H9 (cell line): ENCODE measurements at regions not wholly inside any gene's neighbourhood (a gene's known extent, or its start where the extent isn't known, plus 50 kb on each side); places are given as distances from the start of the nearest gene placed in this dataset.

Experiments used
- DNase-seq: peaks from one replicate; pipeline ENCODE4 v3.0.0-alpha.2; 2017
- H2AFZ ChIP-seq: one replicate; pipeline ENCODE4 v1.6.1; 2013; ENCODE audit warnings: mild to moderate bottlenecking, low read length, control low read depth, moderate library complexity
- H2AK5ac ChIP-seq: 2 replicates; pipeline ENCODE4 v1.6.1; 2013; ENCODE audit warnings: low read length, control low read depth, mixed read lengths; ENCODE audit not compliant: insufficient read length
- H2BK120ac ChIP-seq: one replicate; pipeline ENCODE4 v1.6.1; 2013; ENCODE audit warnings: low read depth, mild to moderate bottlenecking, low read length, control low read depth, inconsistent platforms; ENCODE audit not compliant: poor library complexity, severe bottlenecking
- H2BK12ac ChIP-seq: 2 replicates; pipeline ENCODE4 v1.6.1; 2013; ENCODE audit warnings: low read length, control low read depth, mixed read lengths, low read depth; ENCODE audit not compliant: insufficient read length
- H2BK15ac ChIP-seq: 2 replicates; pipeline ENCODE4 v1.6.1; 2013; ENCODE audit warnings: low read depth, low read length, control low read depth
- H2BK20ac ChIP-seq: one replicate; pipeline ENCODE4 v1.6.1; 2013; ENCODE audit warnings: low read depth, mild to moderate bottlenecking, low read length, control low read depth, inconsistent platforms; ENCODE audit not compliant: poor library complexity, severe bottlenecking
- H2BK5ac ChIP-seq: 2 replicates; pipeline ENCODE4 v1.6.1; 2013; ENCODE audit warnings: low read length, control low read depth, mixed read lengths; ENCODE audit not compliant: insufficient read length
- H3K14ac ChIP-seq: 2 replicates; pipeline ENCODE4 v1.6.1; 2013; ENCODE audit warnings: low read length, control low read depth; ENCODE audit not compliant: insufficient read depth
- H3K18ac ChIP-seq: 2 replicates; pipeline ENCODE4 v1.6.1; 2013; ENCODE audit warnings: low read depth, mild to moderate bottlenecking, mixed read lengths, low read length, control low read depth; ENCODE audit not compliant: insufficient read length
- H3K23ac ChIP-seq: 2 replicates; pipeline ENCODE4 v1.6.1; 2013; ENCODE audit warnings: low read length, control low read depth, mixed read lengths, low read depth; ENCODE audit not compliant: insufficient read length
- H3K23me2 ChIP-seq: 2 replicates; pipeline ENCODE4 v1.6.1; 2013; ENCODE audit warnings: low read depth, mild to moderate bottlenecking, mixed read lengths, low read length, control low read depth; ENCODE audit not compliant: insufficient read length, poor library complexity, severe bottlenecking
- H3K27ac ChIP-seq: 2 replicates; pipeline ENCODE4 v1.5.1; 2013; ENCODE audit warnings: low read length, control low read depth, mixed read lengths, low read depth; ENCODE audit not compliant: insufficient read length
- H3K27me3 ChIP-seq: 2 replicates; pipeline ENCODE4 v1.6.1; 2013; ENCODE audit warnings: low read length, control low read depth, inconsistent platforms; ENCODE audit not compliant: insufficient read depth
- H3K4ac ChIP-seq: 2 replicates; pipeline ENCODE4 v1.6.1; 2013; ENCODE audit warnings: low read depth, mild to moderate bottlenecking, control low read depth, inconsistent platforms, low read length, moderate library complexity
- H3K4me1 ChIP-seq: 2 replicates; pipeline ENCODE4 v1.6.1; 2013; ENCODE audit warnings: low read length, control low read depth, inconsistent platforms; ENCODE audit not compliant: insufficient read depth
- H3K4me2 ChIP-seq: 2 replicates; pipeline ENCODE4 v1.6.1; 2013; ENCODE audit warnings: low read length, control low read depth, mixed read lengths; ENCODE audit not compliant: insufficient read length, insufficient read depth
- H3K56ac ChIP-seq: 2 replicates; pipeline ENCODE4 v1.6.1; 2013; ENCODE audit warnings: low read depth, mild to moderate bottlenecking, mixed read lengths, low read length, control low read depth; ENCODE audit not compliant: insufficient read length
- H3K79me1 ChIP-seq: 2 replicates; pipeline ENCODE4 v1.6.1; 2013; ENCODE audit warnings: low read depth, mild to moderate bottlenecking, moderate library complexity, low read length, control low read depth, inconsistent platforms; ENCODE audit not compliant: insufficient read depth, poor library complexity, severe bottlenecking
- H3K79me2 ChIP-seq: 2 replicates; pipeline ENCODE4 v1.6.1; 2013; ENCODE audit warnings: low read length, control low read depth, inconsistent platforms; ENCODE audit not compliant: insufficient read depth
- H3K9ac ChIP-seq: 2 replicates; pipeline ENCODE4 v1.6.1; 2013; ENCODE audit warnings: low read length, control low read depth, mixed read lengths; ENCODE audit not compliant: insufficient read length; ENCODE audit errors: extremely low read depth
- H3K9me3 ChIP-seq: one replicate; pipeline ENCODE4 v1.6.1; 2013; ENCODE audit warnings: low read depth, low read length, inconsistent platforms; ENCODE audit not compliant: control insufficient read depth
- H3T11ph ChIP-seq: one replicate; pipeline ENCODE4 v1.6.1; 2013; ENCODE audit warnings: mild to moderate bottlenecking, low read length, control low read depth, inconsistent platforms
- H4K20me1 ChIP-seq: one replicate; pipeline ENCODE4 v1.6.1; 2013; ENCODE audit not compliant: control insufficient read depth, insufficient read length, insufficient read depth
- H4K5ac ChIP-seq: 2 replicates; pipeline ENCODE4 v1.6.1; 2013; ENCODE audit warnings: low read depth, mild to moderate bottlenecking, mixed read lengths, low read length, control low read depth; ENCODE audit not compliant: insufficient read length
- H4K8ac ChIP-seq: replicated peaks from 2 replicates; pipeline ENCODE4 v1.6.1; 2013; ENCODE audit warnings: low read length, control low read depth, mixed read lengths, low read depth; ENCODE audit not compliant: insufficient read length
- H4K91ac ChIP-seq: 2 replicates; pipeline ENCODE4 v1.6.1; 2013; ENCODE audit warnings: low read depth, mild to moderate bottlenecking, moderate library complexity, mixed read lengths, low read length, control low read depth; ENCODE audit not compliant: insufficient read length
- H3K27ac Mint-ChIP-seq, 3 experiments: 2 replicates in 2 of 3; 3 replicates in 1 of 3; pipeline ENCODE4 v1.8.0; 2020 to 2021; ENCODE audit warnings: mixed read lengths in 3 of 3, mild to moderate bottlenecking in 1 of 3, moderate library complexity in 1 of 3
- H3K27me3 Mint-ChIP-seq: 2 replicates; pipeline ENCODE4 v1.8.0; 2021; ENCODE audit warnings: low read depth, mild to moderate bottlenecking, moderate library complexity, mixed read lengths
- H3K36me3 Mint-ChIP-seq, 3 experiments: 2 replicates in 2 of 3; 3 replicates in 1 of 3; pipeline ENCODE4 v1.8.0; 2020 to 2021; ENCODE audit warnings: low read depth in 3 of 3, mixed read lengths in 3 of 3; ENCODE audit not compliant: insufficient read depth in 1 of 3
- H3K4me1 Mint-ChIP-seq, 2 experiments: 2 replicates each; pipeline ENCODE4 v1.8.0; 2020; ENCODE audit warnings: mixed read lengths in 2 of 2
- H3K4me3 Mint-ChIP-seq, 2 experiments: 2 replicates in 1 of 2; 3 replicates in 1 of 2; pipeline ENCODE4 v1.8.0; 2020 to 2021; ENCODE audit warnings: mild to moderate bottlenecking in 2 of 2, mixed read lengths in 2 of 2, moderate library complexity in 1 of 2
- H3K9me3 Mint-ChIP-seq, 2 experiments: 2 replicates in 1 of 2; 3 replicates in 1 of 2; pipeline ENCODE4 v1.8.0; 2020; ENCODE audit warnings: mild to moderate bottlenecking in 2 of 2, mixed read lengths in 2 of 2, moderate library complexity in 1 of 2
- CTCF ChIP-seq: fragments of 200-600 bp; sonication (generic); conservative IDR thresholded peaks from 3 replicates; pipeline ENCODE4 v1.8.0; 2021; ENCODE audit warnings: antibody characterized with exemption, mild to moderate bottlenecking
- WGBS: extraction: QIAGEN DNeasy Blood & Tissue Kit; methylation state at CpG from one replicate; pipeline ENCODE4 v1.1.7; 2013; ENCODE audit warnings: missing lambda C conversion rate, low lambda C conversion rate, mixed read lengths; ENCODE audit not compliant: insufficient read length; ENCODE audit errors: extremely low coverage; 5-methylcytosine and 5-hydroxymethylcytosine counted together

GRCh38 chr2:157053876-157054275, 203.6 kb upstream of the GALNT5 start:
- DNase-seq, result no peak

More at GRCh38 chr2:157053876-157054275, 203.6 kb upstream of the GALNT5 start:
- WGBS, result no CpG with 5 or more reads among the region's 1 CpG
- H3K79me2 ChIP-seq, result no peaks in the 10 kb centered on the region
- Mint-ChIP-seq H3K9me3 (no peaks in the 10 kb centered on the region), H3K36me3 (no peaks in the 10 kb centered on the region), H3K27ac (no peak overlapping the region), H3K4me3 (no peak overlapping the region), H3K4me1 (peaks cover 0 to 4% of the 10 kb centered on the region in 2 experiments; a peak in 2 of 4 replicates), H3K27me3 (no peaks in the 10 kb centered on the region)
- TF ChIP-seq CTCF, result no peak
- H3K23me2 ChIP-seq, result no peaks in the 10 kb centered on the region
- H3K9me3 ChIP-seq, result no peaks in the 10 kb centered on the region
- H4K8ac ChIP-seq, result no peak overlapping the region
- H2AK5ac ChIP-seq, result no peak overlapping the region
- H3K56ac ChIP-seq, result no peak overlapping the region
- no peak overlapping the region for H3K27ac ChIP-seq
- H3K14ac ChIP-seq, result no peak overlapping the region
- no peaks in the 10 kb centered on the region for H3K27me3 ChIP-seq
- no peak overlapping the region for H3K4ac ChIP-seq
- no peaks in the 10 kb centered on the region for H3K79me1 ChIP-seq
- no peak overlapping the region for H3K23ac ChIP-seq
- no peak overlapping the region for H2BK120ac ChIP-seq
- H3K4me1 ChIP-seq, result no peaks in the 10 kb centered on the region
- H2BK20ac ChIP-seq, result no peak overlapping the region
- no peak overlapping the region for H4K5ac ChIP-seq
- no peak overlapping the region for H2BK15ac ChIP-seq
- no peak overlapping the region for H3K4me2 ChIP-seq
- H2BK5ac ChIP-seq, result no peak overlapping the region
- no peak overlapping the region for H2AFZ ChIP-seq
- no peak overlapping the region for H2BK12ac ChIP-seq
- no peaks in the 10 kb centered on the region for H4K20me1 ChIP-seq
- no peak overlapping the region for H4K91ac ChIP-seq
- no peak overlapping the region for H3K9ac ChIP-seq
- no peak overlapping the region for H3T11ph ChIP-seq
- no peak overlapping the region for H3K18ac ChIP-seq
